Mesenchymal stem cell (in vitro differentiated cells and primary cell): ENCODE measurements at regions not wholly inside any gene's neighbourhood (a gene's known extent, or its start where the extent isn't known, plus 50 kb on each side); places are given as distances from the start of the nearest gene placed in this dataset.

Experiments used
- DNase-seq: peaks from one replicate; pipeline ENCODE4 v3.0.0-alpha.2; 2013
- H2AFZ ChIP-seq: one replicate; pipeline ENCODE4 v1.6.1; 2013; ENCODE audit warnings: low read depth, mild to moderate bottlenecking, control low read depth, inconsistent platforms, low read length, moderate library complexity
- H2AK5ac ChIP-seq: 2 replicates; pipeline ENCODE4 v1.6.1; 2013; ENCODE audit warnings: low read length, moderate library complexity, mild to moderate bottlenecking, inconsistent platforms; ENCODE audit not compliant: severe bottlenecking
- H2BK120ac ChIP-seq: one replicate; pipeline ENCODE4 v1.6.1; 2013; ENCODE audit warnings: low read depth, mild to moderate bottlenecking, inconsistent platforms, low read length, moderate library complexity
- H2BK12ac ChIP-seq, 2 experiments: one replicate each; pipeline ENCODE4 v1.6.1; 2013; ENCODE audit warnings: inconsistent platforms in 2 of 2, low read length in 2 of 2, mild to moderate bottlenecking in 2 of 2, moderate library complexity in 2 of 2, control low read depth in 1 of 2
- H2BK15ac ChIP-seq: one replicate; pipeline ENCODE4 v1.6.1; 2013; ENCODE audit warnings: mild to moderate bottlenecking, low read depth, inconsistent platforms; ENCODE audit not compliant: poor library complexity, severe bottlenecking
- H2BK5ac ChIP-seq: 2 replicates; pipeline ENCODE4 v1.6.1; 2013; ENCODE audit warnings: low read depth, mild to moderate bottlenecking, low read length, control low read depth, inconsistent platforms; ENCODE audit not compliant: poor library complexity, severe bottlenecking
- H3K14ac ChIP-seq, 2 experiments: one replicate each; pipeline ENCODE4 v1.6.1; 2013; ENCODE audit warnings: inconsistent platforms in 2 of 2, low read length in 2 of 2, control low read depth in 1 of 2, mild to moderate bottlenecking in 1 of 2, moderate library complexity in 1 of 2
- H3K18ac ChIP-seq, 2 experiments: one replicate each; pipeline ENCODE4 v1.6.1; 2013; ENCODE audit warnings: inconsistent platforms in 2 of 2, low read length in 2 of 2, control low read depth in 1 of 2, low read depth in 1 of 2, mild to moderate bottlenecking in 1 of 2
- H3K23ac ChIP-seq, 2 experiments: one replicate each; pipeline ENCODE4 v1.6.1; 2013; ENCODE audit warnings: inconsistent platforms in 2 of 2, low read length in 2 of 2, mild to moderate bottlenecking in 2 of 2, moderate library complexity in 2 of 2, control low read depth in 1 of 2
- H3K27ac ChIP-seq: 2 replicates; pipeline ENCODE4 v1.5.1; 2013; ENCODE audit warnings: mild to moderate bottlenecking, moderate library complexity, low read length, control low read depth, inconsistent platforms; ENCODE audit not compliant: poor library complexity, severe bottlenecking
- H3K27me3 ChIP-seq, 2 experiments: 2 replicates each; pipeline versions ENCODE4 v1.6.1 to v1.7.0; 2013; ENCODE audit warnings: low read length in 2 of 2, mild to moderate bottlenecking in 2 of 2, moderate library complexity in 2 of 2, control low read depth in 1 of 2, inconsistent platforms in 1 of 2; ENCODE audit not compliant: control insufficient read depth in 1 of 2, insufficient read depth in 1 of 2
- H3K36me3 ChIP-seq, 2 experiments: 2 replicates each; pipeline versions ENCODE4 v1.6.1 to v1.7.0; 2013; ENCODE audit warnings: low read length in 2 of 2, control low read depth in 1 of 2, inconsistent platforms in 1 of 2, low read depth in 1 of 2, mild to moderate bottlenecking in 1 of 2; ENCODE audit not compliant: insufficient read depth in 2 of 2, control insufficient read depth in 1 of 2
- H3K4ac ChIP-seq, 2 experiments: one replicate each; pipeline ENCODE4 v1.6.1; 2013; ENCODE audit warnings: inconsistent platforms in 2 of 2, low read length in 2 of 2, mild to moderate bottlenecking in 2 of 2, moderate library complexity in 2 of 2, control low read depth in 1 of 2, low read depth in 1 of 2
- H3K4me1 ChIP-seq: 2 replicates; pipeline ENCODE4 v1.6.1; 2013; ENCODE audit warnings: low read depth, low read length, control low read depth; ENCODE audit not compliant: control insufficient read depth, insufficient read depth
- H3K4me2 ChIP-seq: 2 replicates; pipeline ENCODE4 v1.6.1; 2013; ENCODE audit warnings: low read length, mild to moderate bottlenecking, inconsistent platforms; ENCODE audit not compliant: poor library complexity, severe bottlenecking
- H3K4me3 ChIP-seq, 2 experiments: 2 replicates each; pipeline versions ENCODE4 v1.5.1 to v1.7.0; 2013; ENCODE audit warnings: low read length in 2 of 2, mild to moderate bottlenecking in 2 of 2, control low read depth in 1 of 2, low read depth in 1 of 2; ENCODE audit not compliant: insufficient read depth in 1 of 2
- H3K79me1 ChIP-seq: replicated peaks from 2 replicates; pipeline ENCODE4 v1.6.1; 2013; ENCODE audit warnings: mild to moderate bottlenecking, control low read depth, low read length, inconsistent platforms; ENCODE audit not compliant: poor library complexity, severe bottlenecking
- H3K9ac ChIP-seq: 2 replicates; pipeline ENCODE4 v1.7.0; 2013; ENCODE audit warnings: mild to moderate bottlenecking, low read length, moderate library complexity
- H3K9me3 ChIP-seq: 2 replicates; pipeline ENCODE4 v1.7.0; 2013; ENCODE audit warnings: mild to moderate bottlenecking, low read length; ENCODE audit not compliant: control insufficient read depth
- H4K8ac ChIP-seq: one replicate; pipeline ENCODE4 v1.6.1; 2013; ENCODE audit warnings: inconsistent platforms, mild to moderate bottlenecking, low read length, moderate library complexity
- H4K91ac ChIP-seq: one replicate; pipeline ENCODE4 v1.6.1; 2013; ENCODE audit warnings: mild to moderate bottlenecking, low read length, inconsistent platforms
- WGBS: methylation state at CpG from one replicate; pipeline ENCODE4 v1.1.7; 2013; ENCODE audit warnings: mixed read lengths; 5-methylcytosine and 5-hydroxymethylcytosine counted together

GRCh38 chr6:154651656-154652055 is 81.6 kb upstream of the SCAF8 start:
- Histone ChIP-seq H3K18ac (no peak overlapping the region), H4K8ac (no peak overlapping the region), H3K14ac (no peak overlapping the region), H4K91ac (no peak overlapping the region), H3K4me2 (no peak overlapping the region), H3K23ac (no peak overlapping the region), H2BK5ac (no peak overlapping the region), H3K4ac (no peak overlapping the region), H3K4me1 (peaks cover 2% of the 10 kb centered on the region), H3K4me3 (no peak overlapping the region), H3K27me3 (no peaks in the 10 kb centered on the region), H3K79me1 (no peaks in the 10 kb centered on the region), H3K27ac (no peak overlapping the region), H3K9ac (no peak overlapping the region), H2BK15ac (no peak overlapping the region), H2AK5ac (no peak overlapping the region), H2BK12ac (no peak overlapping the region), H2AFZ (no peak overlapping the region), H2BK120ac (no peak overlapping the region), H3K9me3 (no peaks in the 10 kb centered on the region), H3K36me3 (no peaks in the 10 kb centered on the region)
- WGBS = 100% methylated on average over 2 of the region's 2 CpGs
- DNase-seq = no peak

DNA sequence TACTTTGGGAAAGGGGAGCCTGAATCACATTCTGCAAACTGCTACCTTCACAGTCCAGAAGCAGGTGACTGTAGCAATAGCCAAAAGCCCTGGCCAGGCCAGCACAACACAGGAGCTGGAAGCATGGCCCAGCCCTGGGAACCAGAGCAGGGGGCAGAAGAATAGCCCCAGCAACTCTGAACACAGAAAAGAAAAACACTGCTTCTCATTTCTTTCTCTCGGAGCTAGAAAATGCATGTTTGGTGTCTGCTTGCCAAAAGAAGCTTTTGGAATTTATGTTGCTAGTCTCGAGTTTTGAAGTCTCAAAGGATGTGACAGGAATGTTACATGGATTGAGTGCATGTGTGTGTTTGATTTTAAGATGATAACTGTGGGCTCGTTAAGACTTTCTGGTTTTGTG is 79.8 kb upstream of the SCAF8 start:
- Histone ChIP-seq H3K9me3 (no peaks in the 10 kb centered on the region), H4K91ac (no peak overlapping the region), H2AK5ac (no peak overlapping the region), H2BK120ac (no peak overlapping the region), H2BK5ac (no peak overlapping the region), H3K14ac (no peak overlapping the region), H3K36me3 (no peaks in the 10 kb centered on the region), H3K4me1 (peaks cover 2% of the 10 kb centered on the region), H4K8ac (no peak overlapping the region), H2BK12ac (no peak overlapping the region), H3K23ac (no peak overlapping the region), H3K4me3 (peak overlapping the region in 1 of 2 experiments; percentile 57), H3K9ac (peak overlapping the region; percentile 78), H3K4me2 (no peak overlapping the region), H3K18ac (no peak overlapping the region), H3K27ac (no peak overlapping the region), H2BK15ac (no peak overlapping the region), H3K27me3 (no peaks in the 10 kb centered on the region), H3K4ac (no peak overlapping the region), H3K79me1 (no peaks in the 10 kb centered on the region), H2AFZ (no peak overlapping the region)
- 68% methylated on average over 3 of the region's 3 CpGs for WGBS
- peak; percentile 6 for DNase-seq

- no peak overlapping the region for H3K27ac ChIP-seq
- H3K4me1 ChIP-seq = peaks cover 2% of the 10 kb centered on the region
- H3K27me3 ChIP-seq = no peaks in the 10 kb centered on the region
- H3K36me3 ChIP-seq = no peaks in the 10 kb centered on the region
- no peaks in the 10 kb centered on the region for H3K9me3 ChIP-seq
- H3K79me1 ChIP-seq = no peaks in the 10 kb centered on the region
- no peak overlapping the region for H2BK120ac ChIP-seq
- no peak overlapping the region for H2AFZ ChIP-seq
- no peak overlapping the region for H2AK5ac ChIP-seq
- H3K4me2 ChIP-seq = no peak overlapping the region
- peak overlapping the region in 1 of 2 experiments; percentile 57 for H3K4me3 ChIP-seq
- DNase-seq = peak; percentile 79
- peak overlapping the region; percentile 78 for H3K9ac ChIP-seq
- no peak overlapping the region for H3K14ac ChIP-seq
- H3K4ac ChIP-seq = no peak overlapping the region
- peak overlapping the region; percentile 57 for H4K8ac ChIP-seq
- no peak overlapping the region for H3K23ac ChIP-seq
- no peak overlapping the region for H2BK12ac ChIP-seq
- H3K18ac ChIP-seq = no peak overlapping the region
- no peak overlapping the region for H2BK5ac ChIP-seq
- H2BK15ac ChIP-seq = no peak overlapping the region
- no peak overlapping the region for H4K91ac ChIP-seq
- 0% methylated on average over 2 of the region's 4 CpGs for WGBS
These were observed 79.4 kb upstream of the SCAF8 start for GRCh38 chr6:154653853-154654252.

- H2BK5ac ChIP-seq = no peak overlapping the region
These were observed 76.6 kb upstream of the SCAF8 start for GRCh38 chr6:154656660-154657059.

More at GRCh38 chr6:154656660-154657059, 76.6 kb upstream of the SCAF8 start:
- H2AFZ ChIP-seq = no peak overlapping the region
- DNase-seq = no peak
- no peak overlapping the region for H3K27ac ChIP-seq
- H4K91ac ChIP-seq = no peak overlapping the region
- no peak overlapping the region for H2BK120ac ChIP-seq
- H3K79me1 ChIP-seq = no peaks in the 10 kb centered on the region
- H3K27me3 ChIP-seq = no peaks in the 10 kb centered on the region
- no peak overlapping the region for H3K14ac ChIP-seq
- no peak overlapping the region for H3K4ac ChIP-seq
- no peaks in the 10 kb centered on the region for H3K36me3 ChIP-seq
- 100% methylated on average over 1 of the region's 2 CpGs for WGBS
- no peak overlapping the region for H4K8ac ChIP-seq
- H2BK12ac ChIP-seq = no peak overlapping the region
- peaks cover 2% of the 10 kb centered on the region for H3K4me1 ChIP-seq
- no peak overlapping the region for H3K18ac ChIP-seq
- H3K23ac ChIP-seq = no peak overlapping the region
- H3K4me2 ChIP-seq = no peak overlapping the region
- H2AK5ac ChIP-seq = no peak overlapping the region
- no peak overlapping the region for H3K9ac ChIP-seq
- H3K4me3 ChIP-seq = no peak overlapping the region
- H3K9me3 ChIP-seq = no peaks in the 10 kb centered on the region
- H2BK15ac ChIP-seq = no peak overlapping the region
